MM.1S (cell line): ENCODE measurements at regions not wholly inside any gene's neighbourhood (a gene's known extent, or its start where the extent isn't known, plus 50 kb on each side); places are given as distances from the start of the nearest gene placed in this dataset.

Experiments
- DNase-seq: peaks from one replicate; pipeline ENCODE4 v3.0.0-alpha.2; 2015
- H2AFZ ChIP-seq: fragments of 300-600 bp; sonication (generic); 2 replicates; pipeline ENCODE4 v1.6.0; 2016; ENCODE audit warnings: antibody characterized with exemption, low read length
- H3F3A ChIP-seq: fragments of 300-600 bp; sonication (generic); 2 replicates; pipeline ENCODE4 v1.6.1; 2016; ENCODE audit warnings: mild to moderate bottlenecking, antibody characterized with exemption, low read length, moderate library complexity, mixed read lengths; ENCODE audit not compliant: insufficient read depth
- H3K27ac ChIP-seq: fragments of 300-600 bp; sonication (generic); 2 replicates; pipeline ENCODE4 v1.5.1; 2016; ENCODE audit warnings: mild to moderate bottlenecking, low read length
- H3K27me3 ChIP-seq: fragments of 300-600 bp; sonication (generic); replicated peaks from 2 replicates; pipeline ENCODE4 v1.6.0; 2016; ENCODE audit warnings: low read length; ENCODE audit not compliant: insufficient read depth
- H3K36me3 ChIP-seq: fragments of 300-600 bp; sonication (generic); replicated peaks from 2 replicates; pipeline ENCODE4 v1.6.1; 2016; ENCODE audit warnings: mild to moderate bottlenecking, low read length, mixed read lengths; ENCODE audit not compliant: insufficient read depth
- H3K4me1 ChIP-seq: fragments of 300-600 bp; sonication (generic); 2 replicates; pipeline ENCODE4 v1.6.1; 2016; ENCODE audit warnings: low read length, mixed read lengths
- H3K4me2 ChIP-seq: fragments of 300-600 bp; sonication (generic); 2 replicates; pipeline ENCODE4 v1.6.0; 2016; ENCODE audit warnings: low read depth, low read length
- H3K4me3 ChIP-seq: fragments of 300-600 bp; sonication (generic); 2 replicates; pipeline ENCODE4 v1.5.1; 2016; ENCODE audit warnings: low read length, mixed read lengths
- H3K79me2 ChIP-seq: fragments of 300-600 bp; sonication (generic); 2 replicates; pipeline ENCODE4 v1.6.1; 2016; ENCODE audit warnings: mixed run types, low read length, mixed read lengths
- H3K9ac ChIP-seq: fragments of 300-600 bp; sonication (generic); 2 replicates; pipeline ENCODE4 v1.6.1; 2016; ENCODE audit warnings: low read length, mixed read lengths
- H3K9me2 ChIP-seq: fragments of 300-600 bp; sonication (generic); replicated peaks from 2 replicates; pipeline ENCODE4 v1.6.1; 2016; ENCODE audit warnings: mild to moderate bottlenecking, low read length, mixed read lengths; ENCODE audit not compliant: insufficient read depth
- H3K9me3 ChIP-seq: fragments of 300-600 bp; sonication (generic); replicated peaks from 2 replicates; pipeline ENCODE4 v1.6.1; 2016; ENCODE audit warnings: mild to moderate bottlenecking, low read length, mixed read lengths; ENCODE audit not compliant: insufficient read depth
- H4K20me1 ChIP-seq: fragments of 300-600 bp; sonication (generic); 2 replicates; pipeline ENCODE4 v1.6.1; 2016; ENCODE audit warnings: mild to moderate bottlenecking, low read length, moderate library complexity, mixed read lengths; ENCODE audit not compliant: insufficient read depth
- CTCF ChIP-seq: fragments of 300-600 bp; sonication (generic); IDR thresholded peaks from 2 replicates; pipeline ENCODE4 v1.5.1; 2016; ENCODE audit warnings: antibody characterized with exemption, low read length, mixed read lengths
- EZH2 ChIP-seq: fragments of 300-600 bp; sonication (generic); optimal IDR thresholded peaks from 2 replicates; pipeline ENCODE3; 2017; ENCODE audit warnings: low read depth, mild to moderate bottlenecking, antibody characterized with exemption, low read length, mixed read lengths
- EZH2phosphoT487 ChIP-seq: fragments of 300-600 bp; sonication (generic); IDR thresholded peaks from 2 replicates; pipeline ENCODE4 v1.6.1; 2018; ENCODE audit warnings: antibody characterized with exemption, low read length

- Histone ChIP-seq H3K4me2 (no peak overlapping the region), H3K4me3 (no peak overlapping the region), H3K9me3 (no peaks in the 10 kb centered on the region), H3K9ac (no peak overlapping the region), H3K27me3 (no peaks in the 10 kb centered on the region), H3K27ac (no peak overlapping the region), H4K20me1 (no peaks in the 10 kb centered on the region), H3K4me1 (no peaks in the 10 kb centered on the region), H2AFZ (no peak overlapping the region), H3K36me3 (no peaks in the 10 kb centered on the region), H3K9me2 (no peaks in the 10 kb centered on the region), H3K79me2 (no peaks in the 10 kb centered on the region), H3F3A (no peaks in the 10 kb centered on the region)
- TF ChIP-seq CTCF (no peak), EZH2 (no peak), EZH2phosphoT487 (no peak)
- DNase-seq, result no peak
Observed at GRCh38 chr12:114744285-114744684, 60.3 kb upstream of the TBX3 start.

- no peaks in the 10 kb centered on the region for H3K27me3 ChIP-seq
- TF ChIP-seq EZH2 (no peak), EZH2phosphoT487 (no peak), CTCF (no peak)
- H3F3A ChIP-seq, result no peaks in the 10 kb centered on the region
- no peaks in the 10 kb centered on the region for H3K79me2 ChIP-seq
- H3K36me3 ChIP-seq, result no peaks in the 10 kb centered on the region
- H3K27ac ChIP-seq, result no peak overlapping the region
- no peaks in the 10 kb centered on the region for H3K9me2 ChIP-seq
- H3K9me3 ChIP-seq, result no peaks in the 10 kb centered on the region
- no peaks in the 10 kb centered on the region for H3K4me1 ChIP-seq
- H4K20me1 ChIP-seq, result no peaks in the 10 kb centered on the region
- no peak for DNase-seq
- H3K4me3 ChIP-seq, result no peak overlapping the region
- no peak overlapping the region for H3K4me2 ChIP-seq
- no peak overlapping the region for H2AFZ ChIP-seq
- no peak overlapping the region for H3K9ac ChIP-seq
Observed at GRCh38 chr12:114743799-114744198, 59.8 kb upstream of the TBX3 start.

- Histone ChIP-seq H3K9me3 (no peaks in the 10 kb centered on the region), H3K4me3 (no peak overlapping the region), H3K79me2 (no peaks in the 10 kb centered on the region), H3K36me3 (no peaks in the 10 kb centered on the region), H3F3A (no peaks in the 10 kb centered on the region), H3K27ac (no peak overlapping the region), H3K27me3 (no peaks in the 10 kb centered on the region), H4K20me1 (no peaks in the 10 kb centered on the region), H3K4me1 (no peaks in the 10 kb centered on the region), H3K9me2 (no peaks in the 10 kb centered on the region), H3K4me2 (no peak overlapping the region), H3K9ac (no peak overlapping the region), H2AFZ (no peak overlapping the region)
- TF ChIP-seq EZH2phosphoT487 (no peak), EZH2 (no peak), CTCF (no peak)
- DNase-seq, result no peak
Observed at GRCh38 chr12:114743289-114743688, 59.3 kb upstream of the TBX3 start.

GRCh38 chr12:114742363-114742762 is 58.4 kb upstream of the TBX3 start:
- H3K9me3 ChIP-seq, result no peaks in the 10 kb centered on the region
- no peaks in the 10 kb centered on the region for H3K9me2 ChIP-seq
- H3K4me3 ChIP-seq, result no peak overlapping the region
- TF ChIP-seq EZH2phosphoT487 (no peak), CTCF (no peak)
- no peaks in the 10 kb centered on the region for H3K36me3 ChIP-seq
- no peak overlapping the region for H3K27ac ChIP-seq
- no peak overlapping the region for H3K9ac ChIP-seq
- no peak overlapping the region for H2AFZ ChIP-seq
- DNase-seq, result no peak
- H3F3A ChIP-seq, result no peaks in the 10 kb centered on the region
- no peak overlapping the region for H3K4me2 ChIP-seq
- no peaks in the 10 kb centered on the region for H3K27me3 ChIP-seq
- no peaks in the 10 kb centered on the region for H3K4me1 ChIP-seq
- H3K79me2 ChIP-seq, result no peaks in the 10 kb centered on the region
- no peaks in the 10 kb centered on the region for H4K20me1 ChIP-seq
